ENCODE measurements at regions not wholly inside any gene's neighbourhood (a gene's known extent, or its start where the extent isn't known, plus 50 kb on each side); places are given as distances from the start of the nearest gene placed in this dataset.

DNA sequence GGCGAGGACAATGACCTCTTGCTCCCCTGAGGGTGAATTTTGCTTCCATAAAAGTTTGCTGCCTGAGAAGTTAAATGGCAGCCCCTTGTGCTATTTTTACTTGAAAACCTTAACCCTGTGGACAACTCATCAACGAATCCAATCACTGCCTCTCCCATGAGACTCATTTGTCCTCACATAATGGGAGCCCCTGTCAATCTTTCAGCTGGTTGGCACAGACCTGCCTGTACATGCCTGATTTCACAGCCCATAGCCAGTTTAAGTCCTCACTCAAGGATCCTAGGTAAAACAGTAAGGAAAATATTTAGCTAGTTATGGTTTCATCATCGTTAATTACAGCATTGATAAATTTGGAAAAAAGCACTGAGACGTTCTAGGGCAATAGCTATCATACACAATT, 207.4 kb downstream of the NHLRC3 start:
- DNase-seq, result no peak

- no peak for DNase-seq
Measured at GRCh38 chr13:39249982-39250381, 211.7 kb downstream of the NHLRC3 start.

- no peak for DNase-seq
Measured at GRCh38 chr13:39250440-39250839, 212.2 kb downstream of the NHLRC3 start.

DNA sequence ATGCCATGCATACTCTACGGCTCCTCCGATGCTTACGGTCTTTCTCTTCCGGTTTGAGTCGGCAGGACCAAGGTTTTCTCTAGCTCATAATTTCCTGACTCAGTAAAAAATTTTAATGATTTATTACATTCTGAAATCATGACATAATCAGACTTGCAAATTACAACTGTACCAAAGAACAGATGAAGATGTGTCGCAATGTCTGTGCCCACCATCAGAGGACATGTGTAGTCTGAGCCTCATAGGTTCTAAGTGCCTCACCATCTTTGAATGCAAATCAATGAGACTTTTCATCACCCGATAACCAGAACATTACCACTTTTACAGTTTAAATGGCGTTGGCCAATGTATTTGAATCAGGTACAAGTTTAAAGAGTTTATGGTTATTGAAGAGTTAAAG, 213.1 kb downstream of the NHLRC3 start:
- DNase-seq, result no peak

DNA sequence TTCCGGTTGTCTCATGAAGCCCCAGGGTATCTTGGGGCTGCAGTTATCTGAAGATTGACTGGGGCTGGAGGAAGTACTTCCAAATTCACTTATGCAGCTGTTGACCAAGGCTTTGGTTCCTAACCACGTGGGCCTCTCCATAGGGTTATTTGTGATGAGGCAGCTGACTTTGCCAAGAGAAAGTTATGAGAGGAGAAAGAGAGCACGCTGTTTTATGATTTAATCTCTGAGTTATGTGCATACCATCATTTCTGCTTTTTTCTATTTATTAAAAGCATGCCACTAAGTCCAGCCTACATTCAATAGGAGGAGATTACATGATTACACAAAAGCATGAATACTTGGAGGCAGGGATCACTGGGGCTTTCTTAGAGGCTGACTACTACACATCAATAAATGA, 215.5 kb downstream of the NHLRC3 start:
- DNase-seq, result no peak

DNA sequence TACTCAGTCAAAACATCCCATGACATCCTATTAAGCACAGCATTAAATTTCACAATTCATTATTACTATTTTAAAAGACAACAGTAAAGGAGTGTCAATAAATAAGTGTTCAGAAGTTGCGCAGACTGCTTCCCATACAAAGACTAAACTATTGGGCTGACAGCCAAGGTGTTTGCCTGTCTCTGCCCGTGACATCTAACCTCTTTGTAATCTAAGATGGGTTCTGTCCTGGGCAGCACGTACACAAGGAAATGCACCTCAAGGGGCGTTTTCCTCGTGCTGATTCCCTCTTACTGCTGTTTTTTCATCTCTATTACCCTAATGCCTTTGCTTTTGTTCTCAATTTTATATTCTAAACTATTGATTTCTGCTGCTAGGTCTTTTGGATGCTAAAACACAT, 216.3 kb downstream of the NHLRC3 start:
- DNase-seq, result no peak

- DNase-seq, result no peak
Measured at GRCh38 chr13:39257642-39258041, 219.4 kb downstream of the NHLRC3 start.

- DNase-seq, result peak in 1 of 2 donors; percentile 0
Measured at GRCh38 chr13:39259371-39260140, 221.3 kb downstream of the NHLRC3 start.

DNA sequence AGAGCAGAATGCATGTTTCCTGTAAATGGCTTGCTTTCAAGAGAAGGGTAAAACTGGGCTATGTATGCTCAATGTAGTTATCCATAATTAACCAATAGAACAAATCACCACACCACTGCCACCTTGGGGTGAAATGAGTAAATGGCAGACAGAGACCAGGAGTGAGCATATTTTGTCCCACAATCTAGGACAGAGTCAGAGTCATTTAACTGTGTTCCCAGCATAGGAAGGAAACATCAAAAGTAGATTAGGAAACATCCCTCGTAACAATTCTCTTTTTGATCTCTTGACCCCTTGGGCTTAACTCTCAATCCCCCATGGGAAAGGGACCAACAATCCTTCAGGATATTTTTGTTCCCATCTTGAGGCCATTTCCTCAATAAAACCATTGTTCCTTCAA, 224.8 kb downstream of the NHLRC3 start:
- peak; percentile 1 to 9 for DNase-seq

- DNase-seq, result no peak
Measured at GRCh38 chr13:39263531-39263930, 225.3 kb downstream of the NHLRC3 start.

GRCh38 chr13:39266426-39266825, 228.2 kb downstream of the NHLRC3 start:
- DNase-seq, result no peak

DNA sequence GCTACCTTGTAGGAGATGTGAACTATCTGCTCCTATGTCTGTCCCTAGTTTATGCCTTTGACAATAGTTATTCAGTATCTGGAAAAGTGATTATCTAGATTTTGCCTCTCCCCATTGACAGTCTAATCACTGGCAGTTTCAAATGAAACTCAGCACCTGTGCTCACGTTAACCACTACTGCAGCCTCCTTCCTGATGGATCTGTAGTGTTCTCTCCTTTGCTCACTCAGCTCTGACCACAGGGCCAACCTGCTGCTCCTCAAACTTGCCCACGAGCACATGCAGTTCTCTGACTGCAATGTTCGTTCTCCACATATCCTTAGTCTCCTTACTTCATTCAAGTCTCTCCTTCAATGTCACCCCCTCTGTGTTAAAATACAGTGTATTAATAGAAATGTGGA, 230.1 kb downstream of the NHLRC3 start:
- no peak for DNase-seq

DNA sequence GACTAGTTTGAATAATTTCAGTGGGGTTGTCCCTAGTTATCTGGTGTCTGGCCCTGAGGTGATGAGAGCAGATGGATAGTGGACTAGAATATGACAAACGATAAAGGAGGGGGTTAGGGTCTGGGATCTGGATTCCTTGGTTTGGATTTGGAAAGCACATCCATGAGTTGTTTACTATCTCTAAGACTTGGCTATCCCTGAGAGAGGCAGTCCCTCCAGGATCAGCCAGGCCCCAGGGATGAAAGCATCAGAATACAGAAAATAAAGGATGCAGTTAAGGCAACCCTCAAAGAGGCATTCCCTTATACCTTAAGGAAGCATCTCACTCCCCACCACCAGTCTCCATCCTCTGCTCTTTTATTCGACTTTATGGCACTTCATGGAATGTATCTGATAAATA, 230.7 kb downstream of the NHLRC3 start:
- no peak for DNase-seq

DNA sequence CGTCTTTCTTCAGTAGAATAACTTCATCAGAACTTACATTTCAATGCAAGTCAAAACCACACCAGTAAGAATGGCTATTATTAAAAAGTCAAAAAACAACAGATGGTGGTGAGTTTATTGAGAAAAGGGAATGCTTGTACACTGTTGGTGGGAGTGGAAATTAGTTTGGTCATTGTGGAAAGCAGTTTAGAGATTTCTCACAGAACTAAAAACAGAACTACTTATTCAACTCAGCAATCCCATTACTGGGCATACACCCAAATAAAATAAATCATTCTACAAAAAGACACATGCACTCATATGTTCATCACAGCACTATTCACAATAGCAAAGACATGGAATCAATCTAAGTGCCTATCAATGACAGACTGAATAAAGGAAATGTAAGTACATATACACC, 231.2 kb downstream of the NHLRC3 start:
- DNase-seq, result no peak

DNA sequence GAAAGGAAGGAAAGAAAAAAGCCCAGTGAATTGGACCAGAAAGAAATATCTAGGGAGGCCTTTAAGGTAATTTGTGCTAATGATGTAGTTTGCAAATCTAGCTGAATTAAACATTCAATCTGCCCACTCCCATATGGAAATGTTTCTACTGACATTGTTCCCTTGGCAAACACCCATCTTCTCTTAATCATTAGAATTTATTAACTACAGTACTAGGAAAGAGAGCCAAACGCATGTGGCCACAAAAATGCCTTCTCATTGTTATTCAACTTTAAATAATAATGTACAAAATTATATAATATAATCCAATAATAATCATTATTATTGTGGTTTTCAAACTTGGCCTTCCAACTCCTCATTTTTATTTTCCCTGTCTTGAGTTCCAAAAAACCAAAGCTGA, 234.7 kb downstream of the NHLRC3 start:
- DNase-seq, result no peak

GRCh38 chr13:39273953-39274738, 235.9 kb downstream of the NHLRC3 start:
- no peak for DNase-seq

GRCh38 chr13:39274739-39275325, 236.6 kb downstream of the NHLRC3 start:
- no peak for DNase-seq

GRCh38 chr13:39279077-39279476, 240.8 kb downstream of the NHLRC3 start:
- DNase-seq, result no peak

- DNase-seq, result no peak
Measured at GRCh38 chr13:39281539-39282150, 243.4 kb downstream of the NHLRC3 start.

DNA sequence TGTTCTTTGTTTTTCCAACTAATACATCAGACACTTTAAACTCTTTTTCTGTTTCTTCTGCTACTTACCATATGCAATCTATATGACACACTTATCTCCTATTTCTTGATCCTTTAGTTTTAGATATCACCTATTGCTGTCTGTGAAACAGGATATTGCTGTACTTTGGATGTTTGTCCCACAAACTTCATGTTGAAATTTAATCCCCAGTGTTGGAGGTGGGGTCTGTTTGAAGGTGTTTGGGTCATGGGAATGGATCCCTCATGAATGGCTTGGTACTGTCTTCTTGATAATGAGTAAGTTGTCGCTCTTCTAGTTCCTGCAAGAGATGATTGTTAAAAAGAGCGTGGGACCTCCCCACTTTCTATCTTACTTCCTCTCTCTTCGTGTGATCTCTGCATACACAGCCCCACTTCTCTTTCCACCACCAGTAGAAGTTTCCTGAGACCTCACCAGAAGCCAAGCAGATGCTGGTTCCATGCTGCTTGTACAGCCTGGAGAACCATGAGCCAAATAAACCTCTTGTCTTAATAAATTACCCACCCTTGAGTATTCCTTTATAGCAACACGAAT, 244.2 kb downstream of the NHLRC3 start:
- DNase-seq, result no peak

GRCh38 chr13:39283072-39283471, 244.8 kb downstream of the NHLRC3 start:
- no peak for DNase-seq

GRCh38 chr13:39284801-39285388, 246.6 kb downstream of the NHLRC3 start:
- no peak for DNase-seq
